Activated CD4-positive, alpha-beta T cell treated with anti-CD3 and anti-CD28 coated beads, Interleukin-2, amount 10 ng/mL, durations not matched to agents 7 days and 5 days (primary cell): ENCODE measurements at regions not wholly inside any gene's neighbourhood (a gene's known extent, or its start where the extent isn't known, plus 50 kb on each side); places are given as distances from the start of the nearest gene placed in this dataset.
"Not testable (repeated sequence)": the region's sequence is repeated elsewhere in the genome, so short reads cannot be mapped to it uniquely, and the experiment has no call there.

Experiments used
- CTCF ChIA-PET: fragments of 350-600 bp; sonication (Branson Sonifier 250); formaldehyde crosslinking; loops from one replicate; lab custom pipeline; 2021; ENCODE audit warnings: antibody characterized with exemption; lab: Charles Lee
- POLR2A ChIA-PET: fragments of 350-600 bp; sonication (Branson Sonifier 250); formaldehyde crosslinking; loops from one replicate; lab custom pipeline; 2021; ENCODE audit warnings: antibody characterized with exemption; lab: Charles Lee
- DNase-seq: peaks from one replicate; pipeline ENCODE4 v3.0.0-alpha.2; 2020
- H3K27ac Mint-ChIP-seq: one replicate; pipeline ENCODE4 v1.8.0; 2021; ENCODE audit warnings: mild to moderate bottlenecking, moderate library complexity, mixed read lengths
- H3K27me3 Mint-ChIP-seq: one replicate; pipeline ENCODE4 v1.8.0; 2021; ENCODE audit warnings: mixed read lengths
- H3K36me3 Mint-ChIP-seq: one replicate; pipeline ENCODE4 v1.8.0; 2021; ENCODE audit warnings: low read depth, mixed read lengths
- H3K4me1 Mint-ChIP-seq: one replicate; pipeline ENCODE4 v1.8.0; 2021; ENCODE audit warnings: mixed read lengths
- H3K4me3 Mint-ChIP-seq: one replicate; pipeline ENCODE4 v1.8.0; 2021; ENCODE audit warnings: mild to moderate bottlenecking, moderate library complexity, mixed read lengths
- H3K9me3 Mint-ChIP-seq: one replicate; pipeline ENCODE4 v1.8.0; 2021; ENCODE audit warnings: mixed read lengths

DNA sequence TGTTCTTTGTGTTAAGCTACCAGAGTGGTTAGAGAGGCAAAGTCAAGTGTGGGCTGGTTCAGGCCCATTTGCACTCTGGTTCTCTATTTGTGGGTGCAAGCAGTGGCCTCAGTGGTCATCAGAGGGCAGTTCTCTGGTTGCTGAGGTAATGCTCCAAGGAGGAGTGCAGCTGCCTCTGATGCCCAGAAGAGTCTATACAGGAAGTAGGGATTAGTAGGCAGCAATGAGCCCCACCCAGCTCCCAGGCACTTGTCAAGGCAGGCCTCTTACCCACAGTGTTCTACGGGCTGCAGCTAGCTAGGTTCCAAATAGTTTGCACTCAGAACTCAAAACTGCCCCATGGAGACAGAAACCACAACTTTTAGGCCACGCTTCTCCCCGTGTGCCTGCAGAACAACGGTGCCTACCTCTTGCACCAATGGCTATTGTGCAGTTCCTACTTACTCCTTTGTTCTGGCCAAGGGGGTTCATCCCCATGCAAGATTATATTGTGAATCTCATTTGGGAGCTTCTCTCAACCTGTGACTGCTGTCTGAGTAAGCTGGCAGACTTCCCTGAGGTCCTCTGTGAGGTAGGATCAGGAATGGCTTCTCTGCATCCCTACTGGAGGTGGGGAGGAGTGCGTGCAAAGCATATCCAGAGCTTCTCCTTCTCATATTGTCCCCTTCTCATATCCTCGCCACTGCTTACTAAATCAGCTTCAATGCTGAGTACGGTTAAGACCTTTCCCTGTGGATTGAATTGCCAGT is 410.3 kb upstream of the LMO3 start:
- Mint-ChIP-seq H3K9me3 (peaks cover 8% of the 10 kb centered on the region), H3K36me3 (no peaks in the 10 kb centered on the region), H3K27me3 (no peaks in the 10 kb centered on the region), H3K27ac (no peak overlapping the region), H3K4me1 (no peaks in the 10 kb centered on the region), H3K4me3 (no peak overlapping the region)
- DNase-seq: no peak
- POLR2A ChIA-PET: no interaction called here
- CTCF ChIA-PET: no interaction called here

DNA sequence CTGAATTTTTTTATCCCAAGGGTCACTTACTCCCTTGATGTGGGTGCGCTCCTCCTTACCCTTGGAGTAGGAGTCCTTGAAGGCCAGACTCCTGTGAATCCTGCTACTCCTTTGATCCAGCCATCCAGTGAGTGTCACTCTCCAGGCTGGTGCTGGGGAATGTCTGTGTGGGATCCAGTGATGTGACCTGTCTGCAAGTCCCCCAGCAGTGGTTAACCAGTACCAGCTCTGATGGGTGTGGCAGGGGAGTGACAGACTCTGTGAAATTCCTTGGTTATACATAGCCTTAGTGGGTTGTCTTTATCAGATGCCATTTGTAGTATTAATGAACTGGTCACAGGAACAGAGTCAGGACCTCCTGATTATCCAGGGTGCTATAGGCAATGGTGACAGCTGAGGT is 409.5 kb upstream of the LMO3 start:
- H3K27me3 Mint-ChIP-seq: no peaks in the 10 kb centered on the region
- ChIA-PET POLR2A (no interaction called here), CTCF (no interaction called here)
- no peak overlapping the region for H3K27ac Mint-ChIP-seq
- no peak overlapping the region for H3K4me3 Mint-ChIP-seq
- H3K9me3 Mint-ChIP-seq: peaks cover 8% of the 10 kb centered on the region
- H3K4me1 Mint-ChIP-seq: no peaks in the 10 kb centered on the region
- no peaks in the 10 kb centered on the region for H3K36me3 Mint-ChIP-seq
- no peak for DNase-seq

DNA sequence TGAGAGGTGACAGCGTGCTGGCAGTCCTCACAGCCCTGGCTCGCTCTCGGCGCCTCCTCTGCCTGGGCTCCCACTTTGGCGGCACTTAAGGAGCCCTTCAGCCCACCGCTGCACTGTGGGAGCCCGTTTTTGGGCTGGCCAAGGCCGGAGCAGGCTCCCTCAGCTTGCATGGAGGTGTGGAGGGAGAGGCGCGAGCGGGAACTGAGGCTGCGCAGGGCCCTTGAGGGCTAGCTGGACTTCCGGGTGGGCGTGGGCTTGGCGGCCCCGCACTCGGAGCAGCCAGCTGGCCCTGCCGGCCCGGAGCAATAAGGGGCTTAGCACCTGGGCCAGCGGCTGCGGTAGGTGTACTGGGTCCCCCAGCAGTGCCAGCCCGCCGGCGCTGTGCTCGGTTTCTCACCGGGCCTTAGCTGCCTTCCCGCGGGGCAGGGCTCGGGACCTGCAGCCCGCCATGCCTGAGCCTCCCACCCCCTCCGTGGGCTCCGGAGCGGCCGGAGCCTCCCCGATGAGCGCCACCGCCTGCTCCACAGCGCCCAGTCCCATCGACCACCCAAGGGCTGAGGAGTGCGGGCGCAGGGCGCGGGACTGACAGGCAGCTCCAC is 401.6 kb upstream of the LMO3 start:
- H3K4me1 Mint-ChIP-seq, H3K4me3 Mint-ChIP-seq, H3K27me3 Mint-ChIP-seq, H3K27ac Mint-ChIP-seq, H3K9me3 Mint-ChIP-seq, DNase-seq, CTCF ChIA-PET, POLR2A ChIA-PET, H3K36me3 Mint-ChIP-seq: not testable (repeated sequence)

DNA sequence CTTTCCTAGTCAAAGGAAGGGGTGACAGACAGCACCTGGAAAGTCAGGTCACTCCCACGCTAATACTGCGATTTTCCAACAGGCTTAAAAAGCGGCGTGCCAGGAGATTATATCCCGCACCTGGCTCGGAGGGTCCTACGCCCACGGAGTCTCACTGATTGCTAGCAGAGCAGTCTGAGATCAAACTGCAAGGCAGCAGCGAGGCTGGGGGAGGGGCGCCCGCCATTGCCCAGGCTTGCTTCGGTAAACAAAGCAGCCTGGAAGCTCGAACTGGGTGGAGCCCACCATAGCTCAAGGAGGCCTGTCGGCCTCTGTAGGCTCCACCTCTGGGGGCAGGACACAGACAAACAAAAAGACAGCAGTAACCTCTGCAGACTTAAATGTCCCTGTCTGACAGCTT is 392.6 kb upstream of the LMO3 start:
- not testable (repeated sequence) for H3K36me3 Mint-ChIP-seq, DNase-seq
- peaks cover 12% of the 10 kb centered on the region for H3K9me3 Mint-ChIP-seq

DNA sequence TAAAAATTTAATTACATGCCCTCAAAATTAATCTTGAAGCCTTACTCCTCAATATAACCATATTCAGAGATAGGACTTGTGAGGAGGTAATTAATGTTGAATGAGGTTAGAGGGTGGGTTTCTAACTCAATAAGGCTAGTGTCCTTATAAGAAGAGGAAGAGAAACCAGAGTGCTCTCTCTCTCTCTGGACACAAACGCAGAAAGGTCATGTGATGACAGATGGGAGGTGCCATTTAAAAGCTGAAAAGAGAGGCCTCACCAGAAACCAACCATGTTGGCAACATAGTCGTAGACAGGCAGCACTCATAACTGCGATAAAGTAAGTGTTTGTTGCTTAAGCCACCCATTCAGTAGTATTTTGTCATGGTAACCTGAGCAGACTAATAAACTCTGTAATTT is 378.5 kb upstream of the LMO3 start:
- H3K36me3 Mint-ChIP-seq: no peaks in the 10 kb centered on the region
- no peak for DNase-seq
- CTCF ChIA-PET: no interaction called here

More for the DNA sequence above, 392.6 kb upstream of the LMO3 start:
- H3K4me1 Mint-ChIP-seq, CTCF ChIA-PET, H3K27ac Mint-ChIP-seq, H3K4me3 Mint-ChIP-seq, POLR2A ChIA-PET, H3K27me3 Mint-ChIP-seq: not testable (repeated sequence)

DNA sequence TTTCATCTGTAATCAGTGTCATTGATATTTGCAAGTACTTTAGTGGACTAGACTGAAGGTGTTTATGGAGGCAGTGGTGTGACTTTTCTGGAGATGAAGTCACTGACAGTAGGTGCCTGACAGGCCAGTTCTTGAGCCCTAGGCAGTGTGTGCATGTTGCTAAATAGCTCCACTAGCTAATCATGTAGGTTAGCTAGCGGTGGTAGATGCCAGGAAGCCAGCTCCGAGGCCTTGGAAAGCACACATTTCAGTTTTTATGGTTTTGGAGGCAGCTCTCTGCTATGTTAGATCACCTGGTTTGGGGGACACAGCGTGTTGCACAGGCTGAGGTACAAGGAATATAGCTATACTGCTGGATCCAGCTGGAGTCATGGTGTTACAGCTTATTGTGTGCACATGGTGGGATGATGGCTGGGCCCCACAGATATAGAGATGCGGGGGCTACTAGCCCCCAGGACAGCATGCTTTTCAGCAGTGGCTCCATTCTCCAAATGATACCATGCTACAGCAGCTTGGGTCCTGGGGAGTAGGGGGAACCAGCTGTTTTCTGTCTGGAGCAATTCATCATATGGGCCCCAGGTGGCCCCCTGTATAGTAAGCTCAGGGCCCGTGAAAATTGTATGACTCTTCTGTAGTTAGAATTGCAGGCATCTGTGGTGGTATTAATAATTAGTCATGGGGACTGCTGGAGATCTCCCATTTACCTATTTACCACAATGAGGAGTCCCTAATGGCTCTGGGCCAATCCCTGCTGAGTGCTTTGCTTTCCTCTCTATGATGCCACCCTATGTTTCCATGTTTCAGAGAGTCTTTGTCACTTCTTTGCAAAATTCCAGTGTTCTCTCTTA is 367.2 kb upstream of the LMO3 start:
- ChIA-PET POLR2A (no interaction called here), CTCF (no interaction called here)
- H3K4me3 Mint-ChIP-seq: no peak overlapping the region

More for the DNA sequence above, 378.5 kb upstream of the LMO3 start:
- Mint-ChIP-seq H3K4me1 (no peaks in the 10 kb centered on the region), H3K27me3 (no peaks in the 10 kb centered on the region), H3K4me3 (no peak overlapping the region), H3K27ac (no peak overlapping the region), H3K9me3 (peaks cover 17% of the 10 kb centered on the region)
- POLR2A ChIA-PET: no interaction called here

DNA sequence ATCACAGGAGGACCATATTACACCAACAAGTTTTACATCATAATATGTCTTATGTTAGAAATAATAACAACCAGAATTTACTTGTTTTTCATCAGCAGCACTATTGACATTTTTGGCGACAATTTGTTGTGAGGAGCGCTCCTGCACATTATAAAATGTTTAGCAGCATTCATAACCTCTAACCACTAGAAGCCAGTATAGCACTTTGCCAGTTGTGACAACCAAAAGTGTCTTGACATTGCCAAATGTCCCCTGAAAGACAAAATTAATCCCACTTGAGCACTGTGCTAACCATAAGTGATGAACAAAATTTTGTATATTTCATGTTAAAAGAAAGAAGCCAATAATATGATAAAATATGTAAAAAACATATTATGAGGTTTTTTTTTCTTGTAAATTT is 356.9 kb upstream of the LMO3 start:
- no peaks in the 10 kb centered on the region for H3K27me3 Mint-ChIP-seq
- peaks cover 5% of the 10 kb centered on the region for H3K9me3 Mint-ChIP-seq
- no peak overlapping the region for H3K4me3 Mint-ChIP-seq
- no peak overlapping the region for H3K27ac Mint-ChIP-seq
- no peaks in the 10 kb centered on the region for H3K4me1 Mint-ChIP-seq
- no peaks in the 10 kb centered on the region for H3K36me3 Mint-ChIP-seq
- ChIA-PET POLR2A (no interaction called here), CTCF (no interaction called here)
- DNase-seq: no peak

More for the DNA sequence above, 367.2 kb upstream of the LMO3 start:
- no peak for DNase-seq
- peaks cover 5% of the 10 kb centered on the region for H3K9me3 Mint-ChIP-seq
- H3K36me3 Mint-ChIP-seq: no peaks in the 10 kb centered on the region
- H3K27me3 Mint-ChIP-seq: no peaks in the 10 kb centered on the region
- no peak overlapping the region for H3K27ac Mint-ChIP-seq
- no peaks in the 10 kb centered on the region for H3K4me1 Mint-ChIP-seq

DNA sequence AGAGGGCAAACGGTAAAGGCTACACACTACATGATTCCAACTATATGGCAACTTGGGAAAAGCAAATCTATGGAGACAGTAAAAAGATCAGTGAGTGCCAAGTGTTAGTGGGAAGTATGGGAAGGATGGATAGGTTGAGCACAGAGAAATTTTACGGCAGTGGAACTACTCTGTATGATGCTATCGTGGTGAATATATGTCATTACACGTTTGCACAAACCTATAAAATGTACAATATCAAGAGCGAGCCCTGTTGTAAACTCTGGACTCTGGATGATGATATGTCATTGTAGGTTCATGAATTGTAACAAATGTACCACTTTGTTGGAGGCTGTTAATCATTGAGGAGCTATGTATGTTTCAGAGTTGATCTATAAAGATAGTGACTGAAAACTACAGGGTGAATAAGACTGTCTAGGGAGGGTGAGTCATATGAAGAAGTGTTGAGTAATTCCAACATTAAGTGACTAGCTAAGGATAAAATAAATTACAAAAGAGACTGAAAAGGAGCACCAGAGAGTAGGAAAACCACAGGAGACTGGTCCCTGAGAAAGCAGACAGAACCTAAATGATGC is 349.2 kb upstream of the LMO3 start:
- Mint-ChIP-seq H3K4me1 (no peaks in the 10 kb centered on the region), H3K27ac (no peak overlapping the region), H3K36me3 (no peaks in the 10 kb centered on the region), H3K9me3 (peaks cover 16% of the 10 kb centered on the region), H3K27me3 (no peaks in the 10 kb centered on the region), H3K4me3 (no peak overlapping the region)
- DNase-seq: no peak
- ChIA-PET CTCF (no interaction called here), POLR2A (no interaction called here)

DNA sequence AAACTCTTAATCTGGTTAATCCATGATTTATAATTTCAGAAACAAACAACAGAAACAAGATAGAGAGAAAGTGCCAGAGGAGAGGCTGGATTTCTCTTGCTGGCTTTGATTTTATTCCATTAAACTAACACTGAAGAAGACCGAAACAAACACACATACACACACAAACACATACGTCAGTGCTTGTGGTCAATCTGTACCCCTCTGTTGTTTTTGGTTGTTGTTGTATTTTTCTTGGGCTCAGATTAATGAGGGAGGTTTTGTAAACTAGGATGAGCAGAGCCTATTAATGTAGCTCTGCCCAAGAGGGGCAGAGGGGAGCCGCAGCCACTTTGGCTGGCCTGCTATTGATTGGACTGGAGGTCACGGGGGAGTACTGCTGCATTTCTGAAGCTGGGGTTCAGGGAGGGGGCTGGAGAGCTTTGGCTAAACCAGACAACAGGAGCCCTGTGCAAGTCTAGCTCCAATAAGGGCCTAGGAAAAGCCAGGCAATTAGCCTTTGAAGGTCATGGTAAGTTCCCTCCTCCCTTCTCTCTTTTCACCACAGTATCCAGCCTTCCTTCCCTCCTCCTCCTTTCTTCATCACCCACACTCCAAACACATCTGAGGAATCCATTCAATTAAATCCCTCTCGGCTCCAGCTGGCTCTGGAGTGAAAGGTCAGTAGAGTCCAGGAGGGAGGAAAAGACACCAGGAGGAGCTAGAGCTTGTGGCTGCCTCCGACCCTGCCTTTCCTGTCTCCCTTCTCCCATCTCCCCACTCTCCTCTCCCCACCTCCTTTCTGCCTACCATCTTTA is 344.1 kb upstream of the LMO3 start:
- peaks cover 6% of the 10 kb centered on the region for H3K9me3 Mint-ChIP-seq
- H3K36me3 Mint-ChIP-seq: no peaks in the 10 kb centered on the region
- no peaks in the 10 kb centered on the region for H3K4me1 Mint-ChIP-seq
- H3K27me3 Mint-ChIP-seq: no peaks in the 10 kb centered on the region
- no peak overlapping the region for H3K27ac Mint-ChIP-seq
- H3K4me3 Mint-ChIP-seq: no peak overlapping the region
- POLR2A ChIA-PET: no interaction called here
- CTCF ChIA-PET: no interaction called here
- no peak for DNase-seq

DNA sequence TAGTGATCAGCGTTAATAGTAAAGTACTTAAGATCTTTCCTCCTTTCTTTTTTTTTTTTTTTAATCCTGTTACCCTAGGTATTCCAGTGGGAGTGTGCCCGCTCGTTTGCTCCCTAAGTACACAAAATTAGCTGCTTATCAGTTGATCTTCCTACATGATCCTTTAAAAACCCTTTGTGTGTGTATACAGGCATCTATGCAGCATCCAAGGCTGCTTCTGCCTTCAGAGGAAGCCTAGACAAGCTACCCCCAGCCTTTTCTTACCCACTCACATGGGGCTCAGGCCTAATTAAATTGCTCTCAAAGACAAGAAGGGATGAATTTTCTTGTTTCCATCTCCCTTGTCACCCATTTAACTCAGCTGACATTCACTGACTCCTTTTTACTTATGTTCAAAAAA is 343.4 kb upstream of the LMO3 start:
- Mint-ChIP-seq H3K4me3 (no peak overlapping the region), H3K36me3 (no peaks in the 10 kb centered on the region), H3K9me3 (peaks cover 3% of the 10 kb centered on the region), H3K4me1 (no peaks in the 10 kb centered on the region), H3K27ac (no peak overlapping the region), H3K27me3 (no peaks in the 10 kb centered on the region)
- ChIA-PET CTCF (no interaction called here), POLR2A (no interaction called here)
- DNase-seq: no peak

DNA sequence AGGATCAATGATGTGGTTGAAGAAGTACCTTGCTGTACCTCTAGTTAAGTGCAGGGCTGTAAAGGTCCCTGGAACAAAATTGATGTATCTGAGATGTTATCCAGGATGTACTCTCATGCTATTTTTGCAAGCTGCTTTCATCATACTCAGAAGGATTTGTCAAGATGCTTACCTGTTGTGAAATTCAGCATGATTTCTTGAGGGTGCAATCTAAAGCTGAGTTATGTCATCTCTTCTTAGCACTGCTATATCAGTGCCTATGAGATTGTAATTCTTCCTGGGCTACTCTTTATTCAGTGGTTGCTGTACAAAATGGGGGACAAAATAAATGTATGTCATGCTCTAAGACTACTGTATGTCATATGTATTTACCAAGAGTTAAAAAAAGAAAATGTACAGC is 340.7 kb upstream of the LMO3 start:
- DNase-seq: no peak
- Mint-ChIP-seq H3K27me3 (no peaks in the 10 kb centered on the region), H3K4me3 (no peak overlapping the region), H3K36me3 (no peaks in the 10 kb centered on the region), H3K4me1 (no peaks in the 10 kb centered on the region), H3K9me3 (no peaks in the 10 kb centered on the region), H3K27ac (no peak overlapping the region)
- POLR2A ChIA-PET: no interaction called here
- CTCF ChIA-PET: no interaction called here

DNA sequence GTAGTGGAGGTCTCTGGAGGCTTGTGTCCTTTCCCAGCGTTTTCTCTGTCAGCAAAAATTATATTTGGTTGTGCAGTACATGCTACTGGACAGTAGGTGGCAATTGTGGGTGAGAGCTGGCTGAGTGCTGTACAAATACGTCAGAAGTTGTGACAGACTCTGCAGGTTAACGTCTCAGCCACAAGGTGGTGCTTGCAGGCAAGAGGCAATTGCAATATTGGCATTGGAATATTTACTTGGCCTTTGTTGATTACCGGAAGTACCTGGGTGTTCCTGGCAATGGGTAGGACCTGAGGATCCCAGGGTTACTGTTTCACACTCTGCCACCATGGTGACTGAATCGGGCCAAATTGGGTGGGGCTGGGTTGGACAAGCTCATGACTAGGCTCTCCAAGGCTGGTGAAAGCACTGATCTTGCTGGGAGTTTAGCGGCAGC is 333.9 kb upstream of the LMO3 start:
- no peak overlapping the region for H3K4me3 Mint-ChIP-seq
- H3K4me1 Mint-ChIP-seq: no peaks in the 10 kb centered on the region
- peak; percentile 24 for DNase-seq
- H3K36me3 Mint-ChIP-seq: no peaks in the 10 kb centered on the region
- no peak overlapping the region for H3K27ac Mint-ChIP-seq
- ChIA-PET POLR2A (no interaction called here), CTCF (no interaction called here)
- H3K9me3 Mint-ChIP-seq: peaks cover 15% of the 10 kb centered on the region
- no peaks in the 10 kb centered on the region for H3K27me3 Mint-ChIP-seq
